Mammary epithelial cell (primary cell): ENCODE measurements at regions not wholly inside any gene's neighbourhood (a gene's known extent, or its start where the extent isn't known, plus 50 kb on each side); places are given as distances from the start of the nearest gene placed in this dataset.

ENCODE experiments used
- CTCF ChIP-seq, 2 donors: IDR thresholded peaks in 1 of 2; conservative IDR thresholded peaks in 1 of 2; 2 replicates each; pipeline ENCODE4 v1.5.1; 2011 to 2012; ENCODE audit warnings: inconsistent platforms in 2 of 2, low read length in 2 of 2, mild to moderate bottlenecking in 2 of 2, control low read depth in 1 of 2, low read depth in 1 of 2; ENCODE audit not compliant: insufficient read depth in 1 of 2; ENCODE audit errors: extremely low read depth in 1 of 2
- EZH2 ChIP-seq: IDR thresholded peaks from 2 replicates; pipeline ENCODE4 v1.6.1; 2012; ENCODE audit warnings: low read length, inconsistent platforms, borderline replicate concordance

- TF ChIP-seq CTCF (conservative IDR thresholded peaks at IDR 0.05 in 1 of 2, IDR thresholded peaks at IDR 0.05 in 1 of 2; ENCODE audit: extremely low read depth in 1 of 2, insufficient read depth in 1 of 2, low read depth in 1 of 2, low read length in 2 of 2) (no peak), EZH2 (no peak)
Measured at GRCh38 chr6:78578430-78578829, 288.9 kb upstream of the IRAK1BP1 start.
